ENCODE measurements at regions not wholly inside any gene's neighbourhood (a gene's known extent, or its start where the extent isn't known, plus 50 kb on each side); places are given as distances from the start of the nearest gene placed in this dataset.

DNA sequence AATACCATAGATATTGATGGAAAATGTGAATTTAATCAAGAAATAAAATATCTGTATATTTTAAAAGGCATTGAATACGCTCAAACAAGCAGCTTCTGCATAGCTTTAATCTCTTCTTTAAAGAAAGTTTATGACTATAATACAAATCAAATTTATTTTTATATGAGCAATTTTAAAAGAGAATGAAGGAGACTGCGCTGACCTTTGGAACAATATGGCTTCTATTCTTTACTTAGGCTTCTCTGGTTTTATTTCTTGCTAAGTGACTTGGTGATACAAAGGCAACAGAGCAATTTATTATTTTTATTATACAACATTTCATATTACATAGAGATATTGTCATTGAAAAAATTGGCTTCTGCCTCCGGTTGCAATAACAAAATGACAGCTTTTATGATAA, 776.7 kb downstream of the TBC1D32 start (continued):
- TF ChIP-seq RXRA (IDR thresholded peaks at IDR 0.05; ENCODE audit: borderline replicate concordance, low read depth) (no peak), ELF1 (IDR thresholded peaks at IDR 0.05) (no peak), NFIC (IDR thresholded peaks at IDR 0.05; ENCODE audit: borderline replicate concordance) (no peak), FOXM1 (IDR thresholded peaks at IDR 0.05; ENCODE audit: low read depth) (no peak)

DNA sequence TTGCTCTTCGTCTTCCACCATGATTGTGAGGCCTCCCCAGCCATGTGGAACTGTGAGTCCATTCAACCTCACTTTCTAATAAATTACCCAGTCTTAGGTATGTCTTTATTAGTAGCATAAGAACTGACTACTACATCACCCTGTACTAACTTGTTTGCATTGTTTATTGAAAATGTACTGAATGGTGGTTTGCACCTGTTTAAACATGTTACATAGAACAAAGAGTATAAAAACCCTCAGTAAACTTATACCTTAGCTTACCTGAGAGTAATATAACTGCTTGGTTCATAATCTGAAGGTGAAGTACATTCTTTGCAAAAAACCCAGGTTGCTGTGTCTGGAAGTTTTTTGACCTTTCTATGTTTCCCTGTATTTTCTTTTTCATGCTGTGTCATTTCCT, 777.8 kb downstream of the TBC1D32 start:
- no peak overlapping the region for H3K27ac ChIP-seq (ENCODE audit: low read depth in 2 of 2, low read length in 1 of 2)
- WGBS (ENCODE audit: low lambda C conversion rate) = 43% methylated on average over 1 of the region's 1 CpG
- no peaks in the 10 kb centered on the region for H3K4me1 ChIP-seq (ENCODE audit: control insufficient read depth in 1 of 2, insufficient read depth in 2 of 2, low read depth in 1 of 2, low read length in 1 of 2)
- POLR2A ChIA-PET = no interaction called here
- no peak for DNase-seq
- no peaks in the 10 kb centered on the region for H4K20me1 ChIP-seq (ENCODE audit: insufficient read depth)
- TF ChIP-seq YY1 (IDR thresholded peaks at IDR 0.05; ENCODE audit: low read depth) (no peak), MXI1 (IDR thresholded peaks at IDR 0.05; ENCODE audit: low read depth, low read length) (no peak), EZH2phosphoT487 (IDR thresholded peaks at IDR 0.05; ENCODE audit: borderline replicate concordance, low read depth) (no peak), FOXJ3 (CRISPR knock-in tag; IDR thresholded peaks at IDR 0.05) (no peak), NFIC (IDR thresholded peaks at IDR 0.05; ENCODE audit: borderline replicate concordance) (no peak), SMC3 (IDR thresholded peaks at IDR 0.05; ENCODE audit: low read depth, low read length) (no peak), TCF12 (IDR thresholded peaks at IDR 0.05) (no peak), GABPA (IDR thresholded peaks at IDR 0.05; ENCODE audit: low read depth) (no peak), ELF1 (IDR thresholded peaks at IDR 0.05) (no peak)
- TF ChIP-seq, protein P1, sequence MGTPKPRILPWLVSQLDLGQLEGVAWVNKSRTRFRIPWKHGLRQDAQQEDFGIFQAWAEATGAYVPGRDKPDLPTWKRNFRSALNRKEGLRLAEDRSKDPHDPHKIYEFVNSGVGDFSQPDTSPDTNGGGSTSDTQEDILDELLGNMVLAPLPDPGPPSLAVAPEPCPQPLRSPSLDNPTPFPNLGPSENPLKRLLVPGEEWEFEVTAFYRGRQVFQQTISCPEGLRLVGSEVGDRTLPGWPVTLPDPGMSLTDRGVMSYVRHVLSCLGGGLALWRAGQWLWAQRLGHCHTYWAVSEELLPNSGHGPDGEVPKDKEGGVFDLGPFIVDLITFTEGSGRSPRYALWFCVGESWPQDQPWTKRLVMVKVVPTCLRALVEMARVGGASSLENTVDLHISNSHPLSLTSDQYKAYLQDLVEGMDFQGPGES (IDR thresholded peaks at IDR 0.05; ENCODE audit: low read depth, low read length) = no peak
- TF ChIP-seq, protein P2, sequence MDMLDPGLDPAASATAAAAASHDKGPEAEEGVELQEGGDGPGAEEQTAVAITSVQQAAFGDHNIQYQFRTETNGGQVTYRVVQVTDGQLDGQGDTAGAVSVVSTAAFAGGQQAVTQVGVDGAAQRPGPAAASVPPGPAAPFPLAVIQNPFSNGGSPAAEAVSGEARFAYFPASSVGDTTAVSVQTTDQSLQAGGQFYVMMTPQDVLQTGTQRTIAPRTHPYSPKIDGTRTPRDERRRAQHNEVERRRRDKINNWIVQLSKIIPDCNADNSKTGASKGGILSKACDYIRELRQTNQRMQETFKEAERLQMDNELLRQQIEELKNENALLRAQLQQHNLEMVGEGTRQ (IDR thresholded peaks at IDR 0.05; ENCODE audit: borderline replicate concordance, low read depth, low read length) = no peak
- TF ChIP-seq, protein P3, sequence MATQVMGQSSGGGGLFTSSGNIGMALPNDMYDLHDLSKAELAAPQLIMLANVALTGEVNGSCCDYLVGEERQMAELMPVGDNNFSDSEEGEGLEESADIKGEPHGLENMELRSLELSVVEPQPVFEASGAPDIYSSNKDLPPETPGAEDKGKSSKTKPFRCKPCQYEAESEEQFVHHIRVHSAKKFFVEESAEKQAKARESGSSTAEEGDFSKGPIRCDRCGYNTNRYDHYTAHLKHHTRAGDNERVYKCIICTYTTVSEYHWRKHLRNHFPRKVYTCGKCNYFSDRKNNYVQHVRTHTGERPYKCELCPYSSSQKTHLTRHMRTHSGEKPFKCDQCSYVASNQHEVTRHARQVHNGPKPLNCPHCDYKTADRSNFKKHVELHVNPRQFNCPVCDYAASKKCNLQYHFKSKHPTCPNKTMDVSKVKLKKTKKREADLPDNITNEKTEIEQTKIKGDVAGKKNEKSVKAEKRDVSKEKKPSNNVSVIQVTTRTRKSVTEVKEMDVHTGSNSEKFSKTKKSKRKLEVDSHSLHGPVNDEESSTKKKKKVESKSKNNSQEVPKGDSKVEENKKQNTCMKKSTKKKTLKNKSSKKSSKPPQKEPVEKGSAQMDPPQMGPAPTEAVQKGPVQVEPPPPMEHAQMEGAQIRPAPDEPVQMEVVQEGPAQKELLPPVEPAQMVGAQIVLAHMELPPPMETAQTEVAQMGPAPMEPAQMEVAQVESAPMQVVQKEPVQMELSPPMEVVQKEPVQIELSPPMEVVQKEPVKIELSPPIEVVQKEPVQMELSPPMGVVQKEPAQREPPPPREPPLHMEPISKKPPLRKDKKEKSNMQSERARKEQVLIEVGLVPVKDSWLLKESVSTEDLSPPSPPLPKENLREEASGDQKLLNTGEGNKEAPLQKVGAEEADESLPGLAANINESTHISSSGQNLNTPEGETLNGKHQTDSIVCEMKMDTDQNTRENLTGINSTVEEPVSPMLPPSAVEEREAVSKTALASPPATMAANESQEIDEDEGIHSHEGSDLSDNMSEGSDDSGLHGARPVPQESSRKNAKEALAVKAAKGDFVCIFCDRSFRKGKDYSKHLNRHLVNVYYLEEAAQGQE (IDR thresholded peaks at IDR 0.05; ENCODE audit: low read depth, low read length) = no peak
- H3K9me2 ChIP-seq = no peaks in the 10 kb centered on the region
- H3K36me3 ChIP-seq (replicated peaks in 1 of 2; ENCODE audit: control insufficient read depth in 1 of 2, insufficient read depth in 2 of 2, low read length in 1 of 2) = no peaks in the 10 kb centered on the region
- H3F3A ChIP-seq (replicated peaks; ENCODE audit: insufficient read depth) = no peaks in the 10 kb centered on the region
- CTCF ChIA-PET = no interaction called here
- no peaks in the 10 kb centered on the region for H3K79me2 ChIP-seq (ENCODE audit: insufficient read depth)
- no peaks in the 10 kb centered on the region for H3K9me3 ChIP-seq
- H2AFZ ChIP-seq (ENCODE audit: low read depth) = no peak overlapping the region
- H3K27me3 ChIP-seq (ENCODE audit: insufficient read depth) = no peaks in the 10 kb centered on the region
- H3K4me3 ChIP-seq (ENCODE audit: low read depth in 2 of 2, low read length in 1 of 2) = no peak overlapping the region
- no peak overlapping the region for H3K9ac ChIP-seq
- H3K4me2 ChIP-seq = no peak overlapping the region
